ENCODE measurements at regions not wholly inside any gene's neighbourhood (a gene's known extent, or its start where the extent isn't known, plus 50 kb on each side); places are given as distances from the start of the nearest gene placed in this dataset.

GRCh38 chr6:112984899-112985298, 637.8 kb downstream of the RFPL4B start:
- H3K4me1 ChIP-seq (ENCODE audit: control insufficient read depth, extremely low read depth, insufficient read depth, low read length): peaks cover 13% of the 10 kb centered on the region
- H3K9me3 ChIP-seq (replicated peaks; ENCODE audit: control insufficient read depth, insufficient read depth, low read length): no peaks in the 10 kb centered on the region
- dilution Hi-C loops (cut with MboI; ENCODE audit: extremely low pct_ligation_motif_present, low sequenced_read_pairs) (no loop called here), intact Hi-C loops (cut with micrococcal nuclease) (no loop called here)
- BruUV-seq (replicated peaks): no TSS peak
- no peaks in the 10 kb centered on the region for H3K36me3 ChIP-seq (ENCODE audit: control insufficient read depth in 2 of 2, extremely low read depth in 1 of 2, insufficient read depth in 2 of 2, low read length in 2 of 2)
- ChIA-PET POLR2A (no interaction called here), CTCF (no interaction called here)
- no peak overlapping the region for H3K27ac ChIP-seq (ENCODE audit: insufficient read depth, low read depth, low read length)
- H3K79me2 ChIP-seq (ENCODE audit: control insufficient read depth, insufficient read depth, low read length): no peaks in the 10 kb centered on the region
- H3K4me3 ChIP-seq (replicated peaks in 1 of 3; ENCODE audit: insufficient read depth in 1 of 3, low read depth in 1 of 3, low read length in 3 of 3): no peak overlapping the region
- no peak for DNase-seq (ENCODE audit: low read depth, low spot score)
- H2AFZ ChIP-seq (ENCODE audit: low read depth, low read length): no peak overlapping the region
- H4K20me1 ChIP-seq (replicated peaks; ENCODE audit: control insufficient read depth, extremely low read depth, insufficient read depth, low read length): no peaks in the 10 kb centered on the region
- FAIRE-seq: no peak
- no peak overlapping the region for H3K4me2 ChIP-seq (ENCODE audit: insufficient read depth, low read length)
- no peaks in the 10 kb centered on the region for H3K27me3 ChIP-seq (ENCODE audit: control insufficient read depth in 2 of 2, insufficient read depth in 2 of 2, low read length in 2 of 2)
- no peaks in the 10 kb centered on the region for H3K9me1 ChIP-seq (replicated peaks; ENCODE audit: control insufficient read depth, extremely low read depth, insufficient read depth, low read length)
- TF ChIP-seq MAX (IDR thresholded peaks at IDR 0.05; ENCODE audit: insufficient read depth, insufficient read length) (no peak), POLR2AphosphoS5 (IDR thresholded peaks at IDR 0.05; ENCODE audit: insufficient read depth, low read depth, low read length) (no peak), POLR2A (IDR thresholded peaks at IDR 0.05; ENCODE audit: low read depth, low read length) (no peak), JUN (IDR thresholded peaks at IDR 0.05; ENCODE audit: borderline replicate concordance, insufficient read depth, insufficient read length, low read depth) (no peak), EZH2 (IDR thresholded peaks at IDR 0.05; ENCODE audit: borderline replicate concordance, low read depth, low read length, severe bottlenecking) (no peak)
- H3K9ac ChIP-seq (replicated peaks; ENCODE audit: extremely low read depth, insufficient read depth, low read length): no peak overlapping the region

- Histone ChIP-seq H3K9me1 (replicated peaks; ENCODE audit: control insufficient read depth, extremely low read depth, insufficient read depth, low read length) (no peaks in the 10 kb centered on the region), H3K4me3 (replicated peaks in 1 of 3; ENCODE audit: insufficient read depth in 1 of 3, low read depth in 1 of 3, low read length in 3 of 3) (no peak overlapping the region), H3K36me3 (ENCODE audit: control insufficient read depth in 2 of 2, extremely low read depth in 1 of 2, insufficient read depth in 2 of 2, low read length in 2 of 2) (no peaks in the 10 kb centered on the region), H4K20me1 (replicated peaks; ENCODE audit: control insufficient read depth, extremely low read depth, insufficient read depth, low read length) (no peaks in the 10 kb centered on the region), H3K9me3 (replicated peaks; ENCODE audit: control insufficient read depth, insufficient read depth, low read length) (no peaks in the 10 kb centered on the region), H3K27me3 (ENCODE audit: control insufficient read depth in 2 of 2, insufficient read depth in 2 of 2, low read length in 2 of 2) (no peaks in the 10 kb centered on the region), H3K9ac (replicated peaks; ENCODE audit: extremely low read depth, insufficient read depth, low read length) (no peak overlapping the region), H3K4me1 (ENCODE audit: control insufficient read depth, extremely low read depth, insufficient read depth, low read length) (no peaks in the 10 kb centered on the region), H3K4me2 (ENCODE audit: insufficient read depth, low read length) (no peak overlapping the region), H3K27ac (ENCODE audit: insufficient read depth, low read depth, low read length) (no peak overlapping the region), H2AFZ (ENCODE audit: low read depth, low read length) (no peak overlapping the region), H3K79me2 (ENCODE audit: control insufficient read depth, insufficient read depth, low read length) (no peaks in the 10 kb centered on the region)
- no TSS peak for BruUV-seq (replicated peaks)
- no peak for DNase-seq (ENCODE audit: low read depth, low spot score)
- TF ChIP-seq POLR2A (IDR thresholded peaks at IDR 0.05; ENCODE audit: low read depth, low read length): no peak
- TF ChIP-seq JUN (IDR thresholded peaks at IDR 0.05; ENCODE audit: borderline replicate concordance, insufficient read depth, insufficient read length, low read depth): no peak
- no peak for TF ChIP-seq GATA2 (IDR thresholded peaks at IDR 0.05; ENCODE audit: insufficient read depth, insufficient read length, low read depth, low read length)
- no peak for TF ChIP-seq FOS (IDR thresholded peaks at IDR 0.05; ENCODE audit: borderline replicate concordance, insufficient read depth, low read length)
- no peak for TF ChIP-seq EZH2 (IDR thresholded peaks at IDR 0.05; ENCODE audit: borderline replicate concordance, low read depth, low read length, severe bottlenecking)
- no peak for TF ChIP-seq MAX (IDR thresholded peaks at IDR 0.05; ENCODE audit: insufficient read depth, insufficient read length)
- TF ChIP-seq MYC (IDR thresholded peaks at IDR 0.05; ENCODE audit: low read depth, low read length): no peak
- no peak for TF ChIP-seq POLR2AphosphoS5 (IDR thresholded peaks at IDR 0.05; ENCODE audit: insufficient read depth, low read depth, low read length)
- no peak for TF ChIP-seq CTCF (IDR thresholded peaks at IDR 0.05; ENCODE audit: extremely low read depth in 1 of 2, insufficient read depth in 1 of 2, low read depth in 1 of 2, low read length in 2 of 2)
- dilution Hi-C loops (cut with MboI; ENCODE audit: extremely low pct_ligation_motif_present, low sequenced_read_pairs) (no loop called here), intact Hi-C loops (cut with micrococcal nuclease) (no loop called here)
- ChIA-PET CTCF (no interaction called here), POLR2A (no interaction called here)
- no peak for FAIRE-seq
Observed at GRCh38 chr6:112986321-112986720, 639.2 kb downstream of the RFPL4B start.

Measured in endothelial cell of umbilical vein (primary cell).